Keratinocyte (primary cell): ENCODE measurements at regions not wholly inside any gene's neighbourhood (a gene's known extent, or its start where the extent isn't known, plus 50 kb on each side); places are given as distances from the start of the nearest gene placed in this dataset.

Experiments used
- DNase-seq: peaks from one replicate; pipeline ENCODE4 v3.0.0-alpha.2; 2011; ENCODE audit warnings: low read depth, missing footprints, low spot score
- FAIRE-seq: peaks from 2 replicates; lab custom pipeline; 2011; peaks lifted over from hg19 to GRCh38; lab: Jason Lieb, UNC
- H2AFZ ChIP-seq: 2 replicates; pipeline ENCODE4 v1.6.0; 2012; ENCODE audit warnings: low read length, control low read depth, inconsistent platforms; ENCODE audit not compliant: control insufficient read depth
- H3K27ac ChIP-seq: 2 replicates; pipeline ENCODE4 v1.5.1; 2011; ENCODE audit warnings: low read length; ENCODE audit not compliant: control insufficient read depth, insufficient read depth
- H3K27me3 ChIP-seq: 3 replicates; pipeline ENCODE4 v1.6.0; 2011; ENCODE audit warnings: low read length; ENCODE audit not compliant: control insufficient read depth, insufficient read depth; ENCODE audit errors: extremely low read depth
- H3K36me3 ChIP-seq, 2 experiments: 2 replicates in 1 of 2; 3 replicates in 1 of 2; pipeline ENCODE4 v1.5.1; 2011; ENCODE audit warnings: low read length in 2 of 2, mild to moderate bottlenecking in 1 of 2; ENCODE audit not compliant: control insufficient read depth in 2 of 2, insufficient read depth in 2 of 2; ENCODE audit errors: extremely low read depth in 1 of 2
- H3K4me1 ChIP-seq: 3 replicates; pipeline ENCODE4 v1.5.1; 2011; ENCODE audit warnings: low read length; ENCODE audit not compliant: control insufficient read depth, insufficient read depth; ENCODE audit errors: extremely low read depth
- H3K4me2 ChIP-seq: 3 replicates; pipeline ENCODE4 v1.6.0; 2011; ENCODE audit warnings: low read depth, low read length; ENCODE audit not compliant: control insufficient read depth, insufficient read depth; ENCODE audit errors: extremely low read depth
- H3K4me3 ChIP-seq, 3 experiments: fragments of 200-600 bp in 1 of 3; sonication (generic) in 1 of 3; 2 replicates in 2 of 3; 3 replicates in 1 of 3; pipeline ENCODE4 v1.5.1; 2011 to 2016; ENCODE audit warnings: low read length in 3 of 3, mild to moderate bottlenecking in 3 of 3, control low read depth in 2 of 3, inconsistent platforms in 1 of 3, low read depth in 1 of 3, mixed read lengths in 1 of 3, mixed run types in 1 of 3, moderate library complexity in 1 of 3; ENCODE audit not compliant: control insufficient read depth in 2 of 3, insufficient read depth in 2 of 3; ENCODE audit errors: extremely low read depth in 1 of 3
- H3K79me2 ChIP-seq: 2 replicates; pipeline ENCODE4 v1.6.0; 2012; ENCODE audit warnings: low read length; ENCODE audit not compliant: control insufficient read depth, insufficient read depth
- H3K9ac ChIP-seq: 3 replicates; pipeline ENCODE4 v1.6.0; 2011; ENCODE audit warnings: low read length; ENCODE audit not compliant: control insufficient read depth, insufficient read depth; ENCODE audit errors: extremely low read depth
- H3K9me1 ChIP-seq: 3 replicates; pipeline ENCODE4 v1.6.0; 2011; ENCODE audit warnings: low read length; ENCODE audit not compliant: control insufficient read depth, insufficient read depth; ENCODE audit errors: extremely low read depth
- H3K9me3 ChIP-seq: 2 replicates; pipeline ENCODE4 v1.5.1; 2012; ENCODE audit warnings: low read depth, low read length; ENCODE audit not compliant: control insufficient read depth
- H4K20me1 ChIP-seq: 3 replicates; pipeline ENCODE4 v1.6.0; 2011; ENCODE audit warnings: low read length; ENCODE audit not compliant: control insufficient read depth, insufficient read depth; ENCODE audit errors: extremely low read depth
- EZH2 ChIP-seq: IDR thresholded peaks from one replicate; pipeline ENCODE4 v1.6.1; 2012; ENCODE audit warnings: inconsistent platforms, mild to moderate bottlenecking, low read length, moderate library complexity
- dilution Hi-C: fragments of 300-500 bp; cut with MboI; formaldehyde crosslinking; loops from one replicate; pipeline ENCODE4 v1.7.0; 2020; ENCODE audit warnings: low sequenced_read_pairs; ENCODE audit not compliant: extremely low pct_ligation_motif_present
- TF ChIP-seq, protein P1 (sequence below), 3 experiments: IDR thresholded peaks in 1 of 3; conservative IDR thresholded peaks in 1 of 3; optimal IDR thresholded peaks in 1 of 3; 2 replicates in 2 of 3; 3 replicates in 1 of 3; pipeline versions ENCODE3 to v1.5.1; 2011; ENCODE audit warnings: low read length in 3 of 3, mild to moderate bottlenecking in 3 of 3, moderate library complexity in 2 of 3, control low read depth in 1 of 3, inconsistent platforms in 1 of 3; ENCODE audit not compliant: insufficient read depth in 2 of 3; ENCODE audit errors: extremely low read depth in 1 of 3

DNA sequence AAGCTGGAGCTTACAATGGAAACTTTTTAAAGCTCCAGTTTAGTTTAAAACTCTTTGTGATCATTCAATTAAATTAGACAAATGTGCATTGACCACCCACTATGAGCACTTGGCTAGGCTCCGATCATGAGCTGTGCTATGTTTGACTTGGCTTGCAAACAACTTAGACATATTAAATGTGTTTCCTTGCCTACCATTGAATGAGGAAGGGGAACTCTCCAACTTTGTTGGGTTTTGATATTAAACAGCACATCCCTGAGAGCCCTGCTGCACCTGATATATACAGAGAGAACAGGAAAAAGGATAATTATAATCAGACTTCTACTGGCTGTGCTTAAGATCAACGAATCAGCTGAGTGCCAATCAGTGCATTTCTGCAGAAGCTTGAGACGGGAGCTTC is 71.4 kb upstream of the ADGRL3 start:
- no peaks in the 10 kb centered on the region for H3K4me1 ChIP-seq
- no peak overlapping the region for H3K4me2 ChIP-seq
- no peak overlapping the region for H3K4me3 ChIP-seq
- no peak overlapping the region for H3K9ac ChIP-seq
- H4K20me1 ChIP-seq: no peaks in the 10 kb centered on the region
- H3K9me1 ChIP-seq: no peaks in the 10 kb centered on the region
- DNase-seq (no peak), FAIRE-seq (no peak)
- no peak overlapping the region for H3K27ac ChIP-seq
- H3K36me3 ChIP-seq: no peaks in the 10 kb centered on the region
- H3K79me2 ChIP-seq: no peaks in the 10 kb centered on the region
- H3K27me3 ChIP-seq: no peaks in the 10 kb centered on the region
- dilution Hi-C loops: no loop called here
- H2AFZ ChIP-seq: no peak overlapping the region
- H3K9me3 ChIP-seq: no peaks in the 10 kb centered on the region
- no peak for TF ChIP-seq EZH2
- TF ChIP-seq, protein P1, sequence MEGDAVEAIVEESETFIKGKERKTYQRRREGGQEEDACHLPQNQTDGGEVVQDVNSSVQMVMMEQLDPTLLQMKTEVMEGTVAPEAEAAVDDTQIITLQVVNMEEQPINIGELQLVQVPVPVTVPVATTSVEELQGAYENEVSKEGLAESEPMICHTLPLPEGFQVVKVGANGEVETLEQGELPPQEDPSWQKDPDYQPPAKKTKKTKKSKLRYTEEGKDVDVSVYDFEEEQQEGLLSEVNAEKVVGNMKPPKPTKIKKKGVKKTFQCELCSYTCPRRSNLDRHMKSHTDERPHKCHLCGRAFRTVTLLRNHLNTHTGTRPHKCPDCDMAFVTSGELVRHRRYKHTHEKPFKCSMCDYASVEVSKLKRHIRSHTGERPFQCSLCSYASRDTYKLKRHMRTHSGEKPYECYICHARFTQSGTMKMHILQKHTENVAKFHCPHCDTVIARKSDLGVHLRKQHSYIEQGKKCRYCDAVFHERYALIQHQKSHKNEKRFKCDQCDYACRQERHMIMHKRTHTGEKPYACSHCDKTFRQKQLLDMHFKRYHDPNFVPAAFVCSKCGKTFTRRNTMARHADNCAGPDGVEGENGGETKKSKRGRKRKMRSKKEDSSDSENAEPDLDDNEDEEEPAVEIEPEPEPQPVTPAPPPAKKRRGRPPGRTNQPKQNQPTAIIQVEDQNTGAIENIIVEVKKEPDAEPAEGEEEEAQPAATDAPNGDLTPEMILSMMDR (optimal IDR thresholded peaks at IDR 0.05 in 1 of 3, IDR thresholded peaks at IDR 0.05 in 1 of 3, conservative IDR thresholded peaks at IDR 0.05 in 1 of 3; ENCODE audit: extremely low read depth in 1 of 3, insufficient read depth in 2 of 3, low read length in 3 of 3): no peak

DNA sequence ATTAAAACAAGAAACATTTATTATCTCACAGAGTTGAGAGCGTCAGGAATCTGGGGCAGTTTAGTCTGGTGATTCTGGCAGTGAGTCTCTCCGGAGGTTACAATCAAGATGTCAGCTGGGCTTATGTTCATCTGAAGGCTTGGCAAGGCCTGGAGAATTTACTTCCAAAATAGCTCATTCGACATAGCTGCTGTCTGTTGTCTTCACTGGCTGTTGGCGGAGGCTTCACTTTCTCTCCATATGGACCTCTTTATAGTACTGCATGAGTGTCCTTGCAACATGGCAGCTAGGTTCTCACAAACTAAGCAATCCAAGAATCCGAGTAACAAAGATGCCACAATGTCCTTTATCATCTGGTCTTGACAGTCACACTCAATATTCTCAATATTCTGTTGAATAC is 70.2 kb upstream of the ADGRL3 start:
- FAIRE-seq (no peak), DNase-seq (no peak)
- H3K9me1 ChIP-seq: no peaks in the 10 kb centered on the region
- H3K79me2 ChIP-seq: no peaks in the 10 kb centered on the region
- TF ChIP-seq EZH2: no peak
- TF ChIP-seq, protein P1 (optimal IDR thresholded peaks at IDR 0.05 in 1 of 3, IDR thresholded peaks at IDR 0.05 in 1 of 3, conservative IDR thresholded peaks at IDR 0.05 in 1 of 3; ENCODE audit: extremely low read depth in 1 of 3, insufficient read depth in 2 of 3, low read length in 3 of 3): no peak
- no peaks in the 10 kb centered on the region for H4K20me1 ChIP-seq
- H3K9me3 ChIP-seq: no peaks in the 10 kb centered on the region
- no peaks in the 10 kb centered on the region for H3K27me3 ChIP-seq
- dilution Hi-C loops: no loop called here
- H3K36me3 ChIP-seq: no peaks in the 10 kb centered on the region
- H2AFZ ChIP-seq: no peak overlapping the region
- H3K27ac ChIP-seq: no peak overlapping the region
- no peaks in the 10 kb centered on the region for H3K4me1 ChIP-seq
- no peak overlapping the region for H3K4me3 ChIP-seq
- no peak overlapping the region for H3K4me2 ChIP-seq
- no peak overlapping the region for H3K9ac ChIP-seq
